ENCODE measurements at regions not wholly inside any gene's neighbourhood (a gene's known extent, or its start where the extent isn't known, plus 50 kb on each side); places are given as distances from the start of the nearest gene placed in this dataset.

- Histone ChIP-seq H3K27me3 (ENCODE audit: insufficient read depth in 3 of 3, low read length in 2 of 3) (no peaks in the 10 kb centered on the region), H3K36me3 (ENCODE audit: insufficient read depth in 1 of 2, low read depth in 1 of 2) (no peaks in the 10 kb centered on the region), H3K9me3 (no peaks in the 10 kb centered on the region), H3K4me1 (no peaks in the 10 kb centered on the region), H3K27ac (no peak overlapping the region), H3K4me3 (no peak overlapping the region)
- no peak for TF ChIP-seq CTCF (IDR thresholded peaks at IDR 0.05)
- 81 to 84% (median 82%) methylated on average over 8 of the region's 8 CpGs for WGBS, 3 donors
- no peak for ATAC-seq
- DNase-seq = no peak
- intact Hi-C loops (cut with DNase I) = no loop called here
Observed at GRCh38 chr13:111906306-111906705, 160.6 kb upstream of the SOX1 start.

GRCh38 chr13:111906816-111907215, 160.1 kb upstream of the SOX1 start:
- ATAC-seq = no peak
- H3K27ac ChIP-seq = no peak overlapping the region
- no peak for TF ChIP-seq CTCF (IDR thresholded peaks at IDR 0.05)
- H3K36me3 ChIP-seq (ENCODE audit: insufficient read depth in 1 of 2, low read depth in 1 of 2) = no peaks in the 10 kb centered on the region
- H3K4me1 ChIP-seq = no peaks in the 10 kb centered on the region
- WGBS, 3 donors = 79 to 86% (median 83%) methylated on average over 9 of the region's 9 CpGs
- no peaks in the 10 kb centered on the region for H3K9me3 ChIP-seq
- H3K27me3 ChIP-seq (ENCODE audit: insufficient read depth in 3 of 3, low read length in 2 of 3) = no peaks in the 10 kb centered on the region
- no peak overlapping the region for H3K4me3 ChIP-seq
- intact Hi-C loops (cut with DNase I) = no loop called here
- DNase-seq = no peak

- WGBS, 3 donors = 75 to 84% (median 81%) methylated on average over 5 of the region's 5 CpGs
- H3K4me1 ChIP-seq = no peaks in the 10 kb centered on the region
- no peak overlapping the region for H3K4me3 ChIP-seq
- TF ChIP-seq CTCF (IDR thresholded peaks at IDR 0.05) = no peak
- no peak for DNase-seq
- ATAC-seq = no peak
- no peaks in the 10 kb centered on the region for H3K9me3 ChIP-seq
- H3K27ac ChIP-seq = no peak overlapping the region
- H3K27me3 ChIP-seq (ENCODE audit: insufficient read depth in 3 of 3, low read length in 2 of 3) = no peaks in the 10 kb centered on the region
- no peaks in the 10 kb centered on the region for H3K36me3 ChIP-seq (ENCODE audit: insufficient read depth in 1 of 2, low read depth in 1 of 2)
- intact Hi-C loops (cut with DNase I) = no loop called here
Observed at GRCh38 chr13:111907341-111907880, 159.5 kb upstream of the SOX1 start.

- WGBS, 3 donors = 78 to 87% (median 83%) methylated on average over 13 of the region's 13 CpGs
- TF ChIP-seq CTCF (IDR thresholded peaks at IDR 0.05) = no peak
- intact Hi-C loops (cut with DNase I) = no loop called here
Observed at GRCh38 chr13:111908361-111908760, 158.6 kb upstream of the SOX1 start.

GRCh38 chr13:111908981-111909380, 158.0 kb upstream of the SOX1 start:
- Histone ChIP-seq H3K4me3 (no peak overlapping the region), H3K27me3 (ENCODE audit: insufficient read depth in 3 of 3, low read length in 2 of 3) (no peaks in the 10 kb centered on the region), H3K4me1 (no peaks in the 10 kb centered on the region), H3K9me3 (no peaks in the 10 kb centered on the region), H3K27ac (no peak overlapping the region), H3K36me3 (ENCODE audit: insufficient read depth in 1 of 2, low read depth in 1 of 2) (no peaks in the 10 kb centered on the region)
- intact Hi-C loops (cut with DNase I) = no loop called here
- WGBS, 3 donors = 89 to 91% (median 90%) methylated on average over 8 of the region's 8 CpGs
- no peak for TF ChIP-seq CTCF (IDR thresholded peaks at IDR 0.05)
- DNase-seq = no peak
- no peak for ATAC-seq

More at GRCh38 chr13:111908361-111908760, 158.6 kb upstream of the SOX1 start:
- no peaks in the 10 kb centered on the region for H3K9me3 ChIP-seq
- DNase-seq (no peak), ATAC-seq (no peak)
- no peak overlapping the region for H3K27ac ChIP-seq
- no peak overlapping the region for H3K4me3 ChIP-seq
- H3K36me3 ChIP-seq (ENCODE audit: insufficient read depth in 1 of 2, low read depth in 1 of 2) = no peaks in the 10 kb centered on the region
- no peaks in the 10 kb centered on the region for H3K27me3 ChIP-seq (ENCODE audit: insufficient read depth in 3 of 3, low read length in 2 of 3)
- no peaks in the 10 kb centered on the region for H3K4me1 ChIP-seq
